ENCODE measurements at regions not wholly inside any gene's neighbourhood (a gene's known extent, or its start where the extent isn't known, plus 50 kb on each side); places are given as distances from the start of the nearest gene placed in this dataset.

DNA sequence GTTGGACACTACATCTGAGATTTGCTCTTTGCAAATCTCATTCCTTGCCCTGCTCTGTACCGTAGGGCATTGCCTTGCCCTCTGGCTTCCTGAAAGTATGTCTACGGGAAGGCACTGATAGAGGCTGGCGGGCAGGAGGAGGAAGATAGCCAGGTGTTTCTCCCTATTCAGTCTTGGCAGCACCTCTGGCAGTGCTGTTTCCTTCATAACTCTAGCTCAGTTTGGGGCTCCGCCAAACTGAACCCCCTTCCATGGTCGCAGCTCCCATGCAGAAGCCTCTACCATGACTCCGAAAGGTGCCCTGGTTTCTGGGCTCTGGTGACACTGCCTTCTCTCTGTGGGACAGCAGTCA is 122.3 kb upstream of the PRR20G start:
- Histone ChIP-seq H3K4me1 (no peaks in the 10 kb centered on the region), H3K4me3 (no peak overlapping the region), H3K27ac (no peak overlapping the region), H3K9me3 (no peaks in the 10 kb centered on the region), H3K36me3 (no peaks in the 10 kb centered on the region), H3K27me3 (peaks cover 0 to 64% (median 38%) of the 10 kb centered on the region in 7 donors)
- intact Hi-C loops (cut with DNase I) = no loop called here
- 89 to 90% methylated on average over 6 of the region's 6 CpGs for WGBS, 2 donors
- DNase-seq (no peak), ATAC-seq (no peak)
- TF ChIP-seq, protein P1, sequence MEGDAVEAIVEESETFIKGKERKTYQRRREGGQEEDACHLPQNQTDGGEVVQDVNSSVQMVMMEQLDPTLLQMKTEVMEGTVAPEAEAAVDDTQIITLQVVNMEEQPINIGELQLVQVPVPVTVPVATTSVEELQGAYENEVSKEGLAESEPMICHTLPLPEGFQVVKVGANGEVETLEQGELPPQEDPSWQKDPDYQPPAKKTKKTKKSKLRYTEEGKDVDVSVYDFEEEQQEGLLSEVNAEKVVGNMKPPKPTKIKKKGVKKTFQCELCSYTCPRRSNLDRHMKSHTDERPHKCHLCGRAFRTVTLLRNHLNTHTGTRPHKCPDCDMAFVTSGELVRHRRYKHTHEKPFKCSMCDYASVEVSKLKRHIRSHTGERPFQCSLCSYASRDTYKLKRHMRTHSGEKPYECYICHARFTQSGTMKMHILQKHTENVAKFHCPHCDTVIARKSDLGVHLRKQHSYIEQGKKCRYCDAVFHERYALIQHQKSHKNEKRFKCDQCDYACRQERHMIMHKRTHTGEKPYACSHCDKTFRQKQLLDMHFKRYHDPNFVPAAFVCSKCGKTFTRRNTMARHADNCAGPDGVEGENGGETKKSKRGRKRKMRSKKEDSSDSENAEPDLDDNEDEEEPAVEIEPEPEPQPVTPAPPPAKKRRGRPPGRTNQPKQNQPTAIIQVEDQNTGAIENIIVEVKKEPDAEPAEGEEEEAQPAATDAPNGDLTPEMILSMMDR (IDR thresholded peaks at IDR 0.05) = no peak

DNA sequence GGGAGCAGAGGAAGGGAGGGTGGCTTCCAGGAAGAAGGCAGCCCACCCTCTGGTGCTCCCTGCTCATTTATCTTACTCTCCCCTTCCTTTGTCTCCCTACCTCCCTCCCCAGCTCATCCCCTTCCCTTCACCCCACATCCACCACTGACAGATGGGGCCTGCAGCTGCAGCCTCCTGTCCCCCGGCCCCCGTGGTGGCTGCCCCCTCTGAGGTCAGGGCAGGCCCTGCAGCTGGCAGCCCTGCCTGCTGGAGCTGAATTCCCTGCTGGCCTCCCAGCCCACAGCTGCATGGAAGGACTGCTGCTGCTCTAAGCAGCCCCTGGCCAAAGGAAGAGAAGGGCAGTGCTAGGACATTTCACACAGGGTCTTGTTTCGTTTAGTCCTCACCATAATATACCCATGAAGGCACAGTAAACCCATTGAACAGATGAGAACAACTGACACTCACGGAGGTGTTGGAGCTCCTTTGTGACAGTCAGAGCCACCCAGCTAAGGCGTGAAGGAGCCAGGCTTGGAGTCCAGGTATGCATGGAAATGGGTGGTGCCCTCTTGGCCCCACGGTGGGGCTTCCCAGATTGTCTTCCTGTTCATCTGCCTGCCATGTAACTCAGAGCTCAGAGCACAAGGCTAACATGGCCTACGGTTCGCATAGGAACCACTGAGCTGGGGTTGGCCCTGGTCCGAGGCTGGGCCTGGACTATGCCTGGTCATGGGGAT is 121.7 kb upstream of the PRR20G start:
- peaks cover 0 to 64% (median 35%) of the 10 kb centered on the region in 7 donors for H3K27me3 ChIP-seq
- no peaks in the 10 kb centered on the region for H3K4me1 ChIP-seq
- H3K4me3 ChIP-seq = no peak overlapping the region
- TF ChIP-seq, protein P1 (IDR thresholded peaks at IDR 0.05) = no peak
- 77 to 79% methylated on average over 9 of the region's 9 CpGs for WGBS, 2 donors
- DNase-seq = peak in 1 of 2 donors; percentile 2
- H3K27ac ChIP-seq = no peak overlapping the region
- H3K9me3 ChIP-seq = no peaks in the 10 kb centered on the region
- H3K36me3 ChIP-seq = no peaks in the 10 kb centered on the region
- no peak for ATAC-seq
- intact Hi-C loops (cut with DNase I) = no loop called here

- Histone ChIP-seq H3K27me3 (peaks cover 0 to 61% (median 32%) of the 10 kb centered on the region in 7 donors), H3K4me1 (no peaks in the 10 kb centered on the region), H3K27ac (no peak overlapping the region), H3K36me3 (no peaks in the 10 kb centered on the region), H3K4me3 (no peak overlapping the region), H3K9me3 (no peaks in the 10 kb centered on the region)
- TF ChIP-seq, protein P1 (IDR thresholded peaks at IDR 0.05) = no peak
- WGBS, 2 donors = 68 to 69% methylated on average over 14 of the region's 14 CpGs
- intact Hi-C loops (cut with DNase I) = no loop called here
- ATAC-seq = no peak
- DNase-seq = peak in 1 of 2 donors; percentile 1
Measured at GRCh38 chr3:127408684-127409420, 121.0 kb upstream of the PRR20G start.

GRCh38 chr3:127408022-127408683 is 120.3 kb upstream of the PRR20G start:
- Histone ChIP-seq H3K9me3 (no peaks in the 10 kb centered on the region), H3K36me3 (no peaks in the 10 kb centered on the region), H3K4me1 (no peaks in the 10 kb centered on the region), H3K27me3 (peaks cover 0 to 63% (median 30%) of the 10 kb centered on the region in 7 donors), H3K4me3 (no peak overlapping the region), H3K27ac (no peak overlapping the region)
- intact Hi-C loops (cut with DNase I) = no loop called here
- TF ChIP-seq, protein P1 (IDR thresholded peaks at IDR 0.05) = no peak
- WGBS, 2 donors = 74 to 79% methylated on average over 15 of the region's 15 CpGs
- peak in 1 of 2 donors; percentile 4 for DNase-seq
- no peak for ATAC-seq
